Activated CD4-positive, alpha-beta T cell treated with anti-CD3 and anti-CD28 coated beads for 4 hours (primary cell): ENCODE measurements at regions not wholly inside any gene's neighbourhood (a gene's known extent, or its start where the extent isn't known, plus 50 kb on each side); places are given as distances from the start of the nearest gene placed in this dataset.
"Not testable (repeated sequence)": the region's sequence is repeated elsewhere in the genome, so short reads cannot be mapped to it uniquely, and the experiment has no call there.

ENCODE experiments used
- DNase-seq, 2 donors: peaks; one replicate each; pipeline ENCODE4 v3.0.0-alpha.2; 2020

DNA sequence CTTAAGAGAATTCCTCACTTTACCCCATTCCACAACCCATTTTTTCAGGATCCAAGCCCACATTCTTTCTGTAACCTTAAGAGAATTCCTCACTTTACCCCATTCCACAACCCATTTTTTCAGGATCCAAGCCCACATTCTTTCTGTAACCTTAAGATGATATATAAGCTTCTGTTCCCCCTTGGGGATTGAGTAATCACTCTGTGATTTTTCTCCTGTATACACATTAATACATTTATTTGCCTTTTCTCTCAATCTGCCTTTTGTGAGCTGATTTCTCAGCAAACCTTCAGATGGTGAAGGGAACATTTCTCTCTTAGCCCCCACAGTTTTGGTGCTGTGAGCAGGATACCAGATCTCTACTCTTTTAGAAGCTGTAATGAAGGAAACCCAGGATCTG lies 494.1 kb downstream of the TMEM135 start:
- DNase-seq, result not testable (repeated sequence)

- DNase-seq, result no peak
Measured at GRCh38 chr11:87529486-87529885, 491.8 kb downstream of the TMEM135 start.

DNA sequence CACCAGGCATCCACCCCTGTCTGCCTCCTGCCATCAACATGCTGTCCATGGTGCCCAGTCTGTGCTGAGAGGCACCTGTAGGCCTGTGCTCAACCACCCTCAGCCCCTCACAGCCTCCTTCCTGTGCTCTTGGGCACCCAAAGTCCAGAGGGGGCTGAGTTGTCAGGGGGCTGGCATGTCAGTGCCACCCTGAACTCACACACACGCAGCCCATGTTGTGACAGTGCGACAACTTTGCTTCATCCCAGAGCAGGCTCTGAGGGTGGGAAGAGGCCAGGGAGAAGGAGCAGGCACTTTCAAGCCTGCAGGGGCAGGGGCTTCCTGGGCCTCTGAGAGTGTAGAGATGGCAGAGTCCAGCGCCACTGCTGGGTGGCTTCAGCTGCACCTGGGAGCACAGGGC lies 491.0 kb downstream of the TMEM135 start:
- DNase-seq, result no peak

DNA sequence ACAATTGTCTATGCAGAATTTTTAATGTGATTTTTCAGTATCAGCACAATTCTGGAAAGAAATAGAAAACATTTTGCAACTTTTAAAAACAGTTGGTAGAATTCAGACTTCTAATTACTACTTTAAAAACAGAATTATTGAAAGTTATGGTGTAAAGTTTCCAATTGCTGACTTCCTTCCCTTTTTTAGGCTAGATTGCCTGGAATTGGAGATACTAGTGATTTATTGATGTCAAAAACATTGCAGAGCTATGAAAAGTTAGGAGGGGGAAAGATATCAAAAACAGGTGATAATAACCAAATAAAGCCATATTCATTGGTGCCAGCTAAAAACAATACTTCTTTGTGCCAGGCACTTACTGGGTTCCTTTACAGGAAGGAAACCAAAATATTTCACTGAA lies 485.5 kb downstream of the TMEM135 start:
- no peak for DNase-seq

- DNase-seq, result no peak
Measured at GRCh38 chr11:87518266-87518665, 480.5 kb downstream of the TMEM135 start.

DNA sequence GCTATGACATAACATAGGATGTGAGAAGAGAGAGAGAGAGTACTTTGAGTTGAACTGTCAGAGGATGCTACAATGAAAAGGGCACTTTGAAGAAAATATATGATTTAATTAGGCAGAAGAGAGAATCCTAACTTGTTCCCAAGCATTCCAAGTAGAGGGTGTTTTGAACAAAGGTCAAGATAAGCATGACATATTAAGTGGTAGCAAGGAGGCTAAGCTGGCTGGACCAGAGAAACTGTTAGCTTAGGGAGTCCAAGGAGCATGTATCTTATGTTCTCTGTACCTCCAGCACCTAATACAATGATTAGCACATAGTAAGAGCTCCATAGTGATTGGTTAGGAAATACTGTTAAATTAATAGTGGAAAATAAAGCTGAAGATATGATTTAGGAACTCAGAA lies 479.6 kb downstream of the TMEM135 start:
- no peak for DNase-seq

DNA sequence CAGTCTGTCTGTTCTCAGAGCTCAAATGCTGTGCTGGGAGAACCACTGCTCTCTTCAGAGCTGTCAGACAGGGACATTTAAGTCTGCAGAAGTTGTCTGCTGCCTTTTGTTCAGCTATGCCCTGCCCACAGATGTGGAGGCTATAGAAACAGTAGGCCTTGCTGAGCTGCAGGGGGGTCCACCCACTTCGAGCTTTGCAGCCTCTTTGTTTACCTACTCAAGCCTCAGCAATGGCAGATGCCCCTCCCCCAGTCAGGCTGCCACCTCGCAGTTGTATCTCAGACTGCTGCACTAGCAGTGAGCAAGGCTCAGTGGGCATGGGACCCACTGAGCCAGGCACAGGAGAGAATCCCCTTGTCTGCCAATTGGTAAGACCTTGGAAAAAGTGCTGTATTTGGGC lies 470.0 kb downstream of the TMEM135 start:
- DNase-seq, result not testable (repeated sequence)

- not testable (repeated sequence) for DNase-seq
Measured at GRCh38 chr11:87506946-87507345, 469.2 kb downstream of the TMEM135 start.

GRCh38 chr11:87501388-87501787 lies 463.7 kb downstream of the TMEM135 start:
- DNase-seq, result no peak

DNA sequence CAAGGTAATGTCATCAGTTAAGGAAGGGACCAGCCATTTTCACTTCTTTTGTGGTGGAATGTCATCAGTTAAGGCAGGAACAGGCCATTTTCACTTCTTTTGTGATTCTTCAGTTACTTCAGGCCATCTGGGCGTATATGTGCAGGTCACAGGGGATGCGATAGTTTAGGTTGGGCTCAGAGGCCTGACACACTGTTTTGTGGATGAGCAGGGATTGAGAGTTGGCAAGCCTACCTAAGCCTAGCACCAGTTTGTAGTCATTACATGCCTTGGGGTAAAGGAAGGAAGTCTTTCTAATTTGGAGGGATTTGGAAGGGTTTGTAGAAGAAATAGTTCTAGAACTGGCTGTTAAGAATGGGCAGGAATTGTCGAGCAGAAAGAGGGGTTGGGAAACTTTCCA lies 457.2 kb downstream of the TMEM135 start:
- not testable (repeated sequence) for DNase-seq

DNA sequence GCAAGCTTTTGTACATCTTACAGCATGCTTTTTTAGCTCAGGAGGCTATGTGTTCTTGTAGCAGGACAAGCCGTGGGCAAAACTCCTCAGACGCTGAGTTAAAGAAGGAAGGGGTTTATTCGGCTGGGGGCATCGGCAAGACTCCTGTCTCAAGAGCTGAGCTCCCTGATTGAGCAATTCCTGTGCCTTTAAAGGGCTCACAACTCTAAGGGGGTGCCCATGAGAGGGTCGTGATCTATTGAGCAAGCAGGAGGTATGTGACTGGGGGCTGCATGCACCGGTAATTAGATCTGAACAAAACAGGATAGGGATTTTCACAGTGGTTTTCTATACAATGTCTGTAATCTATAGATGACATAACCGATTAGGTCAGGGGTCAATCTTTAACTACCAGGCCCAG lies 456.3 kb downstream of the TMEM135 start:
- DNase-seq, result not testable (repeated sequence)

- no peak for DNase-seq
Measured at GRCh38 chr11:87493516-87493915, 455.8 kb downstream of the TMEM135 start.

- no peak for DNase-seq
Measured at GRCh38 chr11:87491381-87491780, 453.6 kb downstream of the TMEM135 start.

DNA sequence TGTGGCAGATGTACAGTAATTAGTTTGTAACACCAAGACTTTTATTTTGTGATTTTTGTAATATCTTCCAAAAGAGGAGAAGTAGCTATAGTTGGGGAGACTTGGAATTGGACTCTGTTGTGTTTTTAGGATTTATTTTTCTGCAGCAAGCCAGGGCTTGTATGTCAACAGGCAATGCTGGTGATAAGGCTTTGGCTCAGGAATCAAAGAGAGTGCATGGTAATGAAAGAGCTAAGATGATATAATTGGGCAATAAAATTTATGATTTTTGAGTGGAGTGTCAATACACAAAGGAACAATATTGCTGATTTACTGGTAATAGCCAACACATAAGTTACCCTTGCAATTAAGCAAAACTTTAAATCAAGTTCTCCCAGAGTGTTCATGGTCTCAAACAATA lies 452.9 kb downstream of the TMEM135 start:
- DNase-seq, result no peak

- DNase-seq, result no peak
Measured at GRCh38 chr11:87484566-87484965, 446.8 kb downstream of the TMEM135 start.

GRCh38 chr11:87477321-87477720 lies 439.6 kb downstream of the TMEM135 start:
- DNase-seq, result no peak

- no peak for DNase-seq
Measured at GRCh38 chr11:87473174-87473573, 435.4 kb downstream of the TMEM135 start.

GRCh38 chr11:87466223-87466622 lies 428.5 kb downstream of the TMEM135 start:
- DNase-seq, result no peak

- DNase-seq, result no peak
Measured at GRCh38 chr11:87465716-87466115, 428.0 kb downstream of the TMEM135 start.

GRCh38 chr11:87463486-87464102 lies 425.9 kb downstream of the TMEM135 start:
- DNase-seq, result no peak

GRCh38 chr11:87462171-87462570 lies 424.4 kb downstream of the TMEM135 start:
- DNase-seq, result no peak

GRCh38 chr11:87460842-87461637 lies 423.3 kb downstream of the TMEM135 start:
- no peak for DNase-seq

GRCh38 chr11:87460279-87460678 lies 422.5 kb downstream of the TMEM135 start:
- DNase-seq, result no peak

DNA sequence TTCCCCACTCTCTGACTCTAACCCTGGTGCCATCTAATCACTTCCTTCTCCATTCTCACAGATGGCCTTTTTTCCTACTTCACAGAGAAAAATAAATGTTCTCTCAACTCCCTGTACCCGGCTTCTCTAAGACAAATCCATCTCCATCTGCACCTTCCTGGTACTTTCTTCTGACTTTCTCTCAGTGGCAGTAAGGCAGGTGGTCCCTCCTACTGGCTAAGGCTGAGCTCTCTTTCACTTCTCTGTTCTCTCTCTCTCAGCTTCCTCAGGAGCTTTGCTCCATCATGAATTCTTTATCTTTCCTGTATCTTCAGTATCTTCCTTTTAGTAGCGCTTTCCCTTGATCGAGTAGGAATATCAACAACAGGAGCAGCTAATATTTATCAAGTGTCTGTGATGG lies 421.6 kb downstream of the TMEM135 start:
- DNase-seq, result no peak

- no peak for DNase-seq
Measured at GRCh38 chr11:87456499-87456898, 418.8 kb downstream of the TMEM135 start.
